Fibroblast of skin of left quadriceps (primary cell): ENCODE measurements at regions not wholly inside any gene's neighbourhood (a gene's known extent, or its start where the extent isn't known, plus 50 kb on each side); places are given as distances from the start of the nearest gene placed in this dataset.

ENCODE experiments used
- DNase-seq, 2 experiments: peaks; one replicate each; pipeline ENCODE4 v3.0.0-alpha.2; 2013; ENCODE audit warnings: low read depth in 2 of 2

- no peak for DNase-seq
Observed at GRCh38 chr2:126543081-126543480, 112.9 kb upstream of the GYPC start.

- DNase-seq, result no peak
Observed at GRCh38 chr2:126558029-126558428, 97.9 kb upstream of the GYPC start.

GRCh38 chr2:126568734-126569133, 87.2 kb upstream of the GYPC start:
- no peak for DNase-seq

- no peak for DNase-seq
Observed at GRCh38 chr2:126571403-126571802, 84.6 kb upstream of the GYPC start.

GRCh38 chr2:126575631-126576030, 80.3 kb upstream of the GYPC start:
- no peak for DNase-seq

- DNase-seq, result no peak
Observed at GRCh38 chr2:126579868-126580267, 76.1 kb upstream of the GYPC start.

- no peak for DNase-seq
Observed at GRCh38 chr2:126586317-126586716, 69.6 kb upstream of the GYPC start.

- no peak for DNase-seq
Observed at GRCh38 chr2:126599062-126599461, 56.9 kb upstream of the GYPC start.

GRCh38 chr2:126600742-126601141, 55.2 kb upstream of the GYPC start:
- no peak for DNase-seq

- DNase-seq, result no peak
Observed at GRCh38 chr2:126602334-126602733, 53.6 kb upstream of the GYPC start.
